HG02852 (cell line): ENCODE measurements at regions not wholly inside any gene's neighbourhood (a gene's known extent, or its start where the extent isn't known, plus 50 kb on each side); places are given as distances from the start of the nearest gene placed in this dataset.

Source experiments
- ATAC-seq: cut with Tn5 transposase; IDR thresholded peaks from one replicate; pipeline ENCODE4 v1.9.1; 2021; ENCODE audit warnings: mild to moderate bottlenecking, moderate library complexity; ENCODE audit not compliant: unreplicated experiment

GRCh38 chr2:35067420-35067819 is 1288.2 kb upstream of the CRIM1 start:
- no peak for ATAC-seq

- ATAC-seq: no peak
Measured at GRCh38 chr2:35063836-35064235, 1291.7 kb upstream of the CRIM1 start.

GRCh38 chr2:35035883-35036282 is 1319.7 kb upstream of the CRIM1 start:
- no peak for ATAC-seq

- no peak for ATAC-seq
Measured at GRCh38 chr2:35033748-35034147, 1321.8 kb upstream of the CRIM1 start.

- no peak for ATAC-seq
Measured at GRCh38 chr2:35023545-35023944, 1332.0 kb upstream of the CRIM1 start.

GRCh38 chr2:35000453-35000852 is 1355.1 kb upstream of the CRIM1 start:
- ATAC-seq: no peak

- ATAC-seq: no peak
Measured at GRCh38 chr2:34998741-34999140, 1356.8 kb upstream of the CRIM1 start.

- ATAC-seq: no peak
Measured at GRCh38 chr2:34997779-34998178, 1357.8 kb upstream of the CRIM1 start.

GRCh38 chr2:34995196-34995595 is 1360.4 kb upstream of the CRIM1 start:
- ATAC-seq: no peak

- ATAC-seq: no peak
Measured at GRCh38 chr2:34991508-34992274, 1363.9 kb upstream of the CRIM1 start.

GRCh38 chr2:34985474-34985873 is 1370.1 kb upstream of the CRIM1 start:
- ATAC-seq: no peak

- ATAC-seq: no peak
Measured at GRCh38 chr2:34980689-34981088, 1374.9 kb upstream of the CRIM1 start.

- ATAC-seq: no peak
Measured at GRCh38 chr2:34979148-34979547, 1376.4 kb upstream of the CRIM1 start.

GRCh38 chr2:34961822-34962221 is 1362.7 kb upstream of the FAM98A start:
- no peak for ATAC-seq

- ATAC-seq: no peak
Measured at GRCh38 chr2:34954758-34955157, 1355.7 kb upstream of the FAM98A start.

GRCh38 chr2:34950797-34951196 is 1351.7 kb upstream of the FAM98A start:
- ATAC-seq: no peak

GRCh38 chr2:34949316-34949715 is 1350.2 kb upstream of the FAM98A start:
- ATAC-seq: no peak

- no peak for ATAC-seq
Measured at GRCh38 chr2:34936089-34936488, 1337.0 kb upstream of the FAM98A start.

- ATAC-seq: peak; percentile 96
Measured at GRCh38 chr2:34912084-34912483, 1313.0 kb upstream of the FAM98A start.

- no peak for ATAC-seq
Measured at GRCh38 chr2:34909992-34910705, 1311.0 kb upstream of the FAM98A start.

GRCh38 chr2:34907812-34908211 is 1308.7 kb upstream of the FAM98A start:
- no peak for ATAC-seq

- ATAC-seq: no peak
Measured at GRCh38 chr2:34901739-34902138, 1302.6 kb upstream of the FAM98A start.
